ENCODE measurements at regions not wholly inside any gene's neighbourhood (a gene's known extent, or its start where the extent isn't known, plus 50 kb on each side); places are given as distances from the start of the nearest gene placed in this dataset.

DNA sequence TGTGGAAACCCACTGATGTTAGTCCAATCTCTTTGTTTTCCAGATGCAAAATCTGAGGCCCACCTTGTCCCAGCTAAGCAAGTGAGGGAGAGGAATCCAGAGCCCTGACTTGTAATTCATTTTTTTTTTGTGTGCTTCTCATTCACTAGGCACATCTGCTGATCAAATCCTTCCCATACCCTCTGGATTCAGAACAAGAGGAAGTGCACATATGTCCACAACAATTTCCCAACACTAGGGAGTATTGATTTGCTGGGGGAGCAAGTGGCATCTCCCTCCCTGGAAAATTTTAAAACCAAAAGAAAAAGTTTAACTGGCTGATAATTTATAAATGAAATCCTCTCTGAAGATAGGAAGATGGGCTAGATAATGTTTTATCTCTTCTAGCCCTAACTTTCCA, 94.6 kb upstream of the RFC3 start:
- TF ChIP-seq, protein P1, sequence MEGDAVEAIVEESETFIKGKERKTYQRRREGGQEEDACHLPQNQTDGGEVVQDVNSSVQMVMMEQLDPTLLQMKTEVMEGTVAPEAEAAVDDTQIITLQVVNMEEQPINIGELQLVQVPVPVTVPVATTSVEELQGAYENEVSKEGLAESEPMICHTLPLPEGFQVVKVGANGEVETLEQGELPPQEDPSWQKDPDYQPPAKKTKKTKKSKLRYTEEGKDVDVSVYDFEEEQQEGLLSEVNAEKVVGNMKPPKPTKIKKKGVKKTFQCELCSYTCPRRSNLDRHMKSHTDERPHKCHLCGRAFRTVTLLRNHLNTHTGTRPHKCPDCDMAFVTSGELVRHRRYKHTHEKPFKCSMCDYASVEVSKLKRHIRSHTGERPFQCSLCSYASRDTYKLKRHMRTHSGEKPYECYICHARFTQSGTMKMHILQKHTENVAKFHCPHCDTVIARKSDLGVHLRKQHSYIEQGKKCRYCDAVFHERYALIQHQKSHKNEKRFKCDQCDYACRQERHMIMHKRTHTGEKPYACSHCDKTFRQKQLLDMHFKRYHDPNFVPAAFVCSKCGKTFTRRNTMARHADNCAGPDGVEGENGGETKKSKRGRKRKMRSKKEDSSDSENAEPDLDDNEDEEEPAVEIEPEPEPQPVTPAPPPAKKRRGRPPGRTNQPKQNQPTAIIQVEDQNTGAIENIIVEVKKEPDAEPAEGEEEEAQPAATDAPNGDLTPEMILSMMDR (IDR thresholded peaks at IDR 0.05), result no peak
- TF ChIP-seq POLR2A (IDR thresholded peaks at IDR 0.05), result no peak
